GM12891 (cell line): ENCODE measurements at regions not wholly inside any gene's neighbourhood (a gene's known extent, or its start where the extent isn't known, plus 50 kb on each side); places are given as distances from the start of the nearest gene placed in this dataset.

Experiments
- POLR2A ChIP-seq: IDR thresholded peaks from 2 replicates; pipeline ENCODE4 v1.6.1; 2011; ENCODE audit warnings: low read depth, low read length, control low read depth
- POLR2AphosphoS5 ChIP-seq: IDR thresholded peaks from 2 replicates; pipeline ENCODE4 v1.6.1; 2011; ENCODE audit warnings: low read depth, low read length, control low read depth
- TAF1 ChIP-seq: IDR thresholded peaks from 2 replicates; pipeline ENCODE4 v1.6.1; 2011; ENCODE audit warnings: low read depth, low read length, control low read depth

GRCh38 chr2:144607099-144607498 lies 87.2 kb upstream of the ZEB2 start:
- TF ChIP-seq POLR2A (no peak), TAF1 (no peak), POLR2AphosphoS5 (no peak)
